Effector memory CD8-positive, alpha-beta T cell (primary cell): ENCODE measurements at regions not wholly inside any gene's neighbourhood (a gene's known extent, or its start where the extent isn't known, plus 50 kb on each side); places are given as distances from the start of the nearest gene placed in this dataset.
"Not testable (repeated sequence)": the region's sequence is repeated elsewhere in the genome, so short reads cannot be mapped to it uniquely, and the experiment has no call there.

Experiments
- ATAC-seq: fragments of 150-1000 bp; cut with Tn5 transposase; replicated peaks from 2 replicates; pipeline ENCODE4 v1.10.0; 2021; ENCODE audit warnings: mild to moderate bottlenecking, moderate library complexity
- DNase-seq, 3 experiments: peaks; one replicate each; pipeline ENCODE4 v3.0.0; 2021
- H3K27ac Mint-ChIP-seq, 2 donors: one replicate each; pipeline ENCODE4 v1.8.0; 2022; ENCODE audit warnings: mild to moderate bottlenecking in 2 of 2, mixed read lengths in 2 of 2, moderate library complexity in 2 of 2
- H3K27me3 Mint-ChIP-seq, 2 donors: one replicate each; pipeline ENCODE4 v1.8.0; 2022; ENCODE audit warnings: mixed read lengths in 2 of 2
- H3K36me3 Mint-ChIP-seq: one replicate; pipeline ENCODE4 v1.8.0; 2022; ENCODE audit warnings: mild to moderate bottlenecking, moderate library complexity, mixed read lengths; ENCODE audit not compliant: insufficient read depth
- H3K4me1 Mint-ChIP-seq, 2 donors: one replicate each; pipeline ENCODE4 v1.8.0; 2022; ENCODE audit warnings: low read depth in 2 of 2, mixed read lengths in 2 of 2
- H3K4me3 Mint-ChIP-seq, 2 donors: one replicate each; pipeline ENCODE4 v1.8.0; 2022; ENCODE audit warnings: mild to moderate bottlenecking in 2 of 2, mixed read lengths in 2 of 2, moderate library complexity in 2 of 2
- H3K9me3 Mint-ChIP-seq, 2 donors: one replicate each; pipeline ENCODE4 v1.8.0; 2022; ENCODE audit warnings: mixed read lengths in 2 of 2

DNA sequence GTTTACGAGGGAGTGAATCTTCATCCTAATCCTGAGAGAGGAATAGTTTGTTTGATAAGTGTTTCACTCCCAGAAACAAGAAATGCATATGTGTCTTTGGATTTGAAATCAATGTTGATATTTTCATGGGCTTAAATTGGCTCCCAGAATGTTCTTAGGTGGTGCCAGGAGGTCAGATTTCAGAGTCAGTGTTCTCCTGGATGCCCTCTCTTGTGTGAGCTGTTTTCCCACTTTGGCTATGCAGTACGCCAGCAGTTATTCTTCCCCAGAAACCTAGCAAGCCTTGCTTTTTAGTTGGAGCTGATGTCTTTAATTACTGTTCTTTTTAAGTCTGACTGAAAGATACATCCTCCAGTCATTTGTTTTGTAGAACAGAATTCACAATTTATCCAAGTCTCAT, 291.4 kb downstream of the DNAJB9 start:
- Mint-ChIP-seq H3K9me3 (peaks cover 9 to 14% of the 10 kb centered on the region in 2 donors), H3K36me3 (no peaks in the 10 kb centered on the region), H3K27ac (no peak overlapping the region), H3K4me3 (no peak overlapping the region), H3K27me3 (no peaks in the 10 kb centered on the region), H3K4me1 (no peaks in the 10 kb centered on the region)
- ATAC-seq, result no peak
- no peak for DNase-seq

DNA sequence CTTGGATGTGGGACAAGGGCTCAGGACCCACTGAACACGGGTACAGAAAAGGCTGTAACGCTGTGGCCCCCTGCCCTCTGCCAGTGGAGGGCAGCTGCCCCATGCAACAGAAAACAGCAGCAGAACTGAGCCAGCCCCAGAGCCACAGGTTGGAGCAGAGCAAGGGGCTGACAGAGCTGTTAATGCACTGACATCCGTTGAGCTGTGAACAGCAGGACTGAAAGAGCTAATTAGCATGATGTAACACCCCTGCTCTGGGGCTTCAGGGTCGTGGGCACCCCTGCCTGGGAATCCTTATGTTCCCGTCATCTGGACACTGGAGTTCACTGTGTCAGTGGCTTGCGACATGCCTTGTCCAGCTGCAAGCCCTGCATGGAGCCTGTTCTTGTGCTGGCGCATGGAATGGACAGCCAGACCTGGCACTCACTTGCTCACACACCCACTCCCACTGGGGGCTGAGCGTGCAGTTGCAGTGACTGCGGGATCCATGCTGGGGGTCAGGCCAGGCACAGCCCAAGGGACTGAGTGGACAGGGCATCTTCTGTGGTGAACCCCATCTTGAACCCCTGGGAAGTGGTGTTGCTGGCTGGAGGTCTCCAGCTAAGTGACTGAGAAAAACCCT, 293.7 kb downstream of the DNAJB9 start:
- Mint-ChIP-seq H3K4me3 (no peak overlapping the region), H3K9me3 (peaks cover 7 to 14% of the 10 kb centered on the region in 2 donors), H3K36me3 (no peaks in the 10 kb centered on the region), H3K27me3 (no peaks in the 10 kb centered on the region), H3K4me1 (no peaks in the 10 kb centered on the region), H3K27ac (no peak overlapping the region)
- no peak for ATAC-seq
- no peak for DNase-seq

DNA sequence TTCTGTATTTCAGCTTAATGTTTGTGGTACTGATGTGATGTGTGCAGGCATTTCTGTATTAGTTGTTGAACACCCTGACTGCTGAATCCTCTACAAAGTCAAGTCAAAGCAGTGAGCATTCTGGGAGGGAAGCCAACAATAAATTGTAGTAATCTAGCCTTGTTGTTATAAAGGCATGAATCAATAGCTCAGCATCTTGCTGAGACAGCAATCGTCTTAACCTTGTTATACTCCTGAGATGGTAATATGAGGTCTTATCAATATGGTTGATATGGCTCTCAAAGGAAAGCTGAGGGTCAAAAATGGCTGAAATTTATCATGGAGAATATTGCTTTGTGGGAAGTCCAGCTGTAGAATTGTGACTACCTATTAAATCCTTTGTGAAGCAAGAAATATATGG, 299.4 kb downstream of the DNAJB9 start:
- Mint-ChIP-seq H3K27ac (no peak overlapping the region), H3K27me3 (no peaks in the 10 kb centered on the region), H3K9me3 (peaks cover 2 to 13% of the 10 kb centered on the region in 2 donors), H3K36me3 (peaks cover 3% of the 10 kb centered on the region), H3K4me1 (no peaks in the 10 kb centered on the region), H3K4me3 (no peak overlapping the region)
- DNase-seq, result no peak
- ATAC-seq, result no peak

DNA sequence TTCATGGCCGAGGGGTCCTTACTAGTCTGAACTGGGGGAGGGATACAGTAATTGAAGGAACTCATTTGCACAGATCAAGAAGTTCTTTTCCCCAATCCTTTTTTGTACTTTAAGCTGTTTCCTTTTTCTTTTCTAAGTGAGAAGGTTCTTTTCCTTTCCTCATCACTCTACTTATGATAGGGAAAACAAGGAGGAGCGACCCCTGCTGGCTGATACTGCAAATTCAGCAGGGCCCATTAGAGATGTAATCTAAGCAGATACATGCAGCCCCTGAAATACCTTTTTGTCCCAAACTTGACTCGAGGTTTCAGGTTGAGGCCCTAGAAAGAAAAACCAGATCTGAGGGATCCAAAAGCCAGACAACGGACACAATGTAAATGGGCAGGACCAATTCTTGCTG, 305.5 kb downstream of the DNAJB9 start:
- Mint-ChIP-seq H3K9me3 (peaks cover 2 to 7% of the 10 kb centered on the region in 2 donors), H3K27me3 (no peaks in the 10 kb centered on the region), H3K36me3 (peaks cover 3% of the 10 kb centered on the region), H3K27ac (no peak overlapping the region), H3K4me3 (no peak overlapping the region), H3K4me1 (no peaks in the 10 kb centered on the region)
- no peak for DNase-seq
- no peak for ATAC-seq

DNA sequence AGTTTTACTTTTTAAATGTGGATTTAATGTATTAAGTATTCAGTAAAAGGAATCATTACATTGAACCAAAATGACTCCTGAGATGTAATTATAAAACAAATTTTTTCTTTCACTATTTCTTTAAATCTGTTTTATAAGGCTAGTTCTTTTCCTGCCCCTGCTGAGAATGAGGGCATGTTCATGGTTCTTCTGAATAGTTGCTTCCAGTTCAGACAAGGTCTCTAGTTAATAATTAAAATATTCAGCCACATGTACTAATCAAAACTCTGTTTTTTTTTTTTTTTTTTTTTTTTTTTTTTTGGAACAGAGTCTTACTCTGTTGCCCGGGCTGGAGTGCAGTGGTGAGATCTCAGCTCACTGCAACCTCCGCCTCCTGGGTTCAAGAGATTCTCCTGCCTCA, 321.2 kb downstream of the DNAJB9 start:
- Mint-ChIP-seq H3K4me1 (no peaks in the 10 kb centered on the region), H3K4me3 (no peak overlapping the region), H3K27me3 (no peaks in the 10 kb centered on the region), H3K27ac (no peak overlapping the region), H3K36me3 (no peaks in the 10 kb centered on the region), H3K9me3 (peaks cover 8 to 9% of the 10 kb centered on the region in 2 donors)
- no peak for DNase-seq
- no peak for ATAC-seq

DNA sequence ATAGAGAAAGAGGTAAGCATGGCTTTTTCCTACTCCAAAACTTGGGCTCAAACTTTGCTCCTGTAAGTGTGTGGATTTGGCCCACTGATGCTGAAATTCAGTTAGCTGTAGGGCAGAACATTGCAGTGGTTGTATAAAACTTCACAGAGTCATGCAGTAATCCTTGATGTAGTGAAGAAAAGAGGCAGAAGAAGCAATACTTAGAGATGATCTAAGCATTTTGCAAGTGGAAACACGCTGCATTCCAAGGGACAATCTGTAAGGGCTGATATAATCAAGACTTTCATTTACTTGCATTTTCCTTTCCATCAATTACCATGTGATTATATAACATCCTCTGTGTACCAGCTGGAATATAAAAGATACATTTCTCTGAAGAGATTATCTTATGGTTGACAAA, 338.8 kb downstream of the DNAJB9 start:
- ATAC-seq (no peak), DNase-seq (no peak)
- Mint-ChIP-seq H3K9me3 (peaks cover 0 to 8% of the 10 kb centered on the region in 2 donors), H3K27ac (no peak overlapping the region), H3K4me3 (no peak overlapping the region), H3K27me3 (no peaks in the 10 kb centered on the region), H3K36me3 (no peaks in the 10 kb centered on the region), H3K4me1 (no peaks in the 10 kb centered on the region)

DNA sequence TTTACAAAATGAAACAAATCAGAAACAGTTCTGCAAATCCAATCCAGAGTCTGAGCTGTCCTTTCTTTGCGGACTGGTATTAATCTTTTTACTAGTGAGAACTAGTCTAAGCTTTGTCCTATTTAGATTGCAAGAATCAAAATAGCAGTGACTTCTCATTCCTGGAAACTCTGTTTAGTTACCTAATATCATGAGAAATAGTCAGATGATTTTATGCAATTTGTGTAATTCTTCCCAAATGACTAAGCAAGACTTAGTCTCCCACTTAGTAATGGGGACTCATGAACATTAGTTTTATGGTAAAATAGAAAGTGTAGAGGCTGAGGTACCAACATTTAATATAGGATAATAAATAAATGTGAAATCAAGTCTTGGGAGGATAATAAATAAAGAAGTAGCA, 341.3 kb downstream of the DNAJB9 start:
- no peak for ATAC-seq
- H3K27ac Mint-ChIP-seq, result no peak overlapping the region
- no peak overlapping the region for H3K4me3 Mint-ChIP-seq
- H3K4me1 Mint-ChIP-seq, result no peaks in the 10 kb centered on the region
- peaks cover 1 to 8% of the 10 kb centered on the region in 2 donors for H3K9me3 Mint-ChIP-seq
- no peaks in the 10 kb centered on the region for H3K27me3 Mint-ChIP-seq
- no peaks in the 10 kb centered on the region for H3K36me3 Mint-ChIP-seq
- no peak for DNase-seq

DNA sequence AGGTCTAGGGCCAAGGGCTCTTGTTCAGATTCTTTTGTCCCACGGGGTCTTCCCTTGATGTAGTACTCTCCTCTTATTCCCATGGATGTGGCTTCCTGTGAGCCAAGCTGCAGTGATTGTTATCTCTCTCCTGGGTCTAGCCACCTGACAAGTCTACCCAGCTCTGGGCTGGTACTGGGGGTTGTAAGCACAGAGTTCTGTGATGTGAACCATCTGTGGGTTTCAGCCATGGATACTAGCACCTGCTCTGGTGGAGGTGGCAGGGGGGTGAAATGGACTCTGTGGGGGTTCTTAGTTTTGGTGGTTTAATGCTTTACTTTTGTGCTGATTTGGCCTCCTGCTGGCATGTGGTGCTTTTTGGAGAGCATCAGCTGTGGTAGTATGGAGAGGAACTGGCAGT, 350.8 kb downstream of the DNAJB9 start:
- ATAC-seq (no peak), DNase-seq (no peak)
- no peak overlapping the region for H3K27ac Mint-ChIP-seq
- H3K4me3 Mint-ChIP-seq, result no peak overlapping the region
- no peaks in the 10 kb centered on the region for H3K27me3 Mint-ChIP-seq
- peaks cover 12 to 42% of the 10 kb centered on the region in 2 donors for H3K9me3 Mint-ChIP-seq
- no peaks in the 10 kb centered on the region for H3K4me1 Mint-ChIP-seq
- H3K36me3 Mint-ChIP-seq, result no peaks in the 10 kb centered on the region

DNA sequence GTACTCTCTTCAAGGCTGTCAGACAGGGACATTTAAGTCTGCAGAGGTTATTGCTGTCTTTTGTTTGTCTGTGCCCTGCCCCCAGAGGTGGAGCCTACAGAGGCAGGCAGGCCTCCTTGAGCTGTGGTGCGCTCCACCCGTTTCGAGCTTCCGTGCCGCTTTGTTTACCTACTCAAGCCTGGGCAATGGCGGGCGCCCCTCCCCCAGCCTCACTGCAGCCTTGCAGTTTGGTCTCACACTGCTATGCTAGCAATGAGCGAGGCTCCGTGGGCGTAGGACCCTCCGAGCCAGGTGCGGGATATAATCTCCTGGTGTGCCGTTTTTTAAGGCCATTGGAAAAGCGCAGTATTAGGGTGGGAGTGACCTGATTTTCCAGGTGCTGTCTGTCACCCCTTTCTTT, 373.4 kb downstream of the DNAJB9 start:
- H3K4me3 Mint-ChIP-seq, H3K36me3 Mint-ChIP-seq: not testable (repeated sequence)
- H3K9me3 Mint-ChIP-seq, result peaks cover 8 to 22% of the 10 kb centered on the region in 2 donors

DNA sequence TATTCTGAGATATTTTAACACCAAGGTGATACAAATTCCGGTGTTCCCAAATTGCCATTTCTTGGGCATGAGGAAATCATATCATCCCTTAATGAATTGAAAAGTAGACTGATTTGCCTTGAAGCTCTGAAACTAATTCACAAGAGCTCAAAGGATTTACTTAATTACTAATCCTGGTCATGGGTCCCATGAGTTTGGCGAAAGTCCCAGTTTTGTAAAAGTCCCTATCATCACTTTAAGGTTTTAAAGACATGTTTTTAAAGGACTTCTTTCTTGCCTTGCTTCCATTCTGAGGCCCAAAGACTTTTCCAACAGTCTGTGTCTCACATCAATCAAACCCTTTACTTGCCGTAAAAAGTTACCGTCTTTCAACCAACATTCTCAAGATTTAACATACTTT, 377.9 kb downstream of the DNAJB9 start:
- H3K36me3 Mint-ChIP-seq, result no peaks in the 10 kb centered on the region
- no peak overlapping the region for H3K27ac Mint-ChIP-seq
- no peaks in the 10 kb centered on the region for H3K27me3 Mint-ChIP-seq
- no peak overlapping the region for H3K4me3 Mint-ChIP-seq
- DNase-seq (no peak), ATAC-seq (no peak)
- H3K4me1 Mint-ChIP-seq, result no peaks in the 10 kb centered on the region
- H3K9me3 Mint-ChIP-seq, result peaks cover 9 to 21% of the 10 kb centered on the region in 2 donors

More for the DNA sequence above, 373.4 kb downstream of the DNAJB9 start:
- ATAC-seq, H3K27ac Mint-ChIP-seq, H3K27me3 Mint-ChIP-seq, DNase-seq, H3K4me1 Mint-ChIP-seq: not testable (repeated sequence)

DNA sequence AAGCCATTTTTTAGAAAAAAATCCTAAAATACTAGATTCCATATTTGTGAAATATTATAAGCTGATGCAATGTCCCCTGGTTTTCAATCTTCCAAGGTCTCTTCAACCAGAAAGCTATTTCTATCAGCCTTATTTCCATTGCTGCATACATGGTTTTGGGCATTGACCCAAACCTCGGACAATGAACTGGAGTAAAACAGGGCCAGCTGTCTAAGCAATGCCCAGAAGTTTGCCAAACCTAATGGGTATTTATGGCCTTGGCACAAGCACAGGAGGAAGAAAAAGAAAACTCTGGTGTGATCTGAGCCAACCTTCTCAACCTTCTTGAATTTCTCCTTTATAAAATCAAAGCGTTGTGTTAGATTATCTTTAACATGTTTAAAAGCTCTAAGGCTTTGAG, 402.3 kb downstream of the DNAJB9 start:
- H3K4me3 Mint-ChIP-seq, result no peak overlapping the region
- ATAC-seq (no peak), DNase-seq (no peak)
- H3K4me1 Mint-ChIP-seq, result no peaks in the 10 kb centered on the region
- no peaks in the 10 kb centered on the region for H3K27me3 Mint-ChIP-seq
- H3K9me3 Mint-ChIP-seq, result peaks cover 0 to 6% of the 10 kb centered on the region in 2 donors
- H3K36me3 Mint-ChIP-seq, result no peaks in the 10 kb centered on the region
- H3K27ac Mint-ChIP-seq, result no peak overlapping the region

DNA sequence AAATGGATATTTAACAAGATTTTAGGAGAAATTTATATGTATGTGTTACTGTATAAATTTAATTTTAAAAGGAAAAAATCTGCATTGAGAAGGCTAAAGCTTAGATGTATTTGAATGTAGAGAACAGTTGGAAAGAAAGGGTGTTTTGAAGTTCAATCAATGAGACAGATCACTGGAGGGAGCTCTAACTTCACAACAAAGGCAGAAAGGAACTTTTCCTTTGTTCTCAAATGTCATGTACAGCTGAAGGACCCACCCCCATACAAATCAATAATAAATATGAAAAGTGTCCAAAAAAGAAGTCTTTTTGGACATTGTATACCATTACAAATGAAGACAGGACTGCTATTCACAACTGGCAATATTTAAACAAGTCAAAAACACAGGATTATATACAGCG, 403.4 kb downstream of the DNAJB9 start:
- DNase-seq, result no peak
- H3K36me3 Mint-ChIP-seq, result no peaks in the 10 kb centered on the region

DNA sequence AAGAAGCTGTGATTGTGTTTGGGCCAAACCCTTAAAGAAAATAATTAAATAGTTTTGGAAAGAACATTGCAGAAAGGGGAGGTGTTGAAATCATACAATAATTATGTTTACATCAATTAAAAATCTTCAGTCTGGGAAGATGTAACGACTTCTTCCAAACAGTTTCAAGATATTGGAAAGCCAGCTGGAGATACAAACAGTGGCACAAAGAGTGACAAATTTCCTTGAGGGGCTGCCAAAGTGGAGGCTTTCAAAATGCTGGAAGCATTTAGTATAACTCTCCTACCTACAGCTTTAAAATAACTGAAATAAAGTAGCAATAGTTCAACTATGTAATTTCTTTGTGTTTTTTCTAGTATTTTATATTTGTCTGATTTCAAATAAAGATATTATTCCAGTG, 405.0 kb downstream of the DNAJB9 start:
- H3K27me3 Mint-ChIP-seq, result no peaks in the 10 kb centered on the region
- no peak overlapping the region for H3K27ac Mint-ChIP-seq
- no peak for DNase-seq
- H3K4me3 Mint-ChIP-seq, result no peak overlapping the region
- H3K4me1 Mint-ChIP-seq, result no peaks in the 10 kb centered on the region
- peaks cover 2 to 3% of the 10 kb centered on the region in 2 donors for H3K9me3 Mint-ChIP-seq
- no peak for ATAC-seq
- no peaks in the 10 kb centered on the region for H3K36me3 Mint-ChIP-seq

More for the DNA sequence above, 403.4 kb downstream of the DNAJB9 start:
- ATAC-seq, result no peak
- Mint-ChIP-seq H3K4me3 (no peak overlapping the region), H3K9me3 (peaks cover 0 to 6% of the 10 kb centered on the region in 2 donors), H3K27me3 (no peaks in the 10 kb centered on the region), H3K4me1 (no peaks in the 10 kb centered on the region), H3K27ac (no peak overlapping the region)

DNA sequence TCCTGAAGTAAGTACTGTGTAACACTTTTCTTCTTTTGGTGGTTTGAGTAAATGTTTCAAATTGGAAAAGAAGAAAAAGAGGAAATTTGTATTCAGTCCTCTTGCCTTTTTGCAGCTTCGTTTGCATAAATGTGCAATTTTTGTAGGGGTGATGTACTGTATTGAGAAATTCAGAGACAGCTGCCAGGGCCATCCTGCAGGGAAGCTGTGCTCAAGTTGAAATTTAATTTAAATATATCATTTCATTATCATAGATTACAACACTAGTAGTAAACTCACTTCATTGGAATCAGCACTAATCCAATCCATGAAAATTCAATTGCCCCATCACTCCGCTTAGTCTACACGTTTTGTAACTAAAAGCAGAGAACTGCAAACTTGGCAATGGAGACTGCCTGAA, 415.4 kb downstream of the DNAJB9 start:
- no peaks in the 10 kb centered on the region for H3K27me3 Mint-ChIP-seq
- H3K36me3 Mint-ChIP-seq, result no peaks in the 10 kb centered on the region
- DNase-seq (no peak), ATAC-seq (no peak)
- no peak overlapping the region for H3K4me3 Mint-ChIP-seq
- H3K9me3 Mint-ChIP-seq, result peaks cover 7 to 14% of the 10 kb centered on the region in 2 donors
- H3K4me1 Mint-ChIP-seq, result no peaks in the 10 kb centered on the region
- H3K27ac Mint-ChIP-seq, result no peak overlapping the region

DNA sequence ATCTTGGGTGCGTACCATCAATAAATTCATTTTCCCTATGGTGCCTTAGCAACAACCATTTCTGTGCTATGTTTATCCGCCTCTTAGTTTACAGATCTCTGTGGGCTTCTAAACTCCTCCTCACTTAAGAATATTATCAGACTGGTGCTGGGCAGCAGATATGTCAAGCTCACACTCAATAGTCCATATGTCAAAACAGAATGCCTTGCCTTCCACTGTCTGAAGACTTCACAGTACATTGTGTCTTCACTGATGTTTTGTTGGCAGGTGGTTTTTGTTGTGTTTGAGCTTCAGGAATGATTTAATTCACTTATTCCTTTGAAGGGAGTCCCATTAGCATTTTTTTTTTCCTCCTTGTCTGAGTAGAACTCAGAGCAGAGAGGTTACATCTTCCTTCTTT, 419.6 kb downstream of the DNAJB9 start:
- H3K36me3 Mint-ChIP-seq, result no peaks in the 10 kb centered on the region
- no peak overlapping the region for H3K4me3 Mint-ChIP-seq
- H3K4me1 Mint-ChIP-seq, result no peaks in the 10 kb centered on the region
- peaks cover 0 to 12% of the 10 kb centered on the region in 2 donors for H3K9me3 Mint-ChIP-seq
- ATAC-seq (no peak), DNase-seq (no peak)
- H3K27ac Mint-ChIP-seq, result no peak overlapping the region
- no peaks in the 10 kb centered on the region for H3K27me3 Mint-ChIP-seq
